Right lobe of liver (tissue), 4 donors: ENCODE measurements at regions not wholly inside any gene's neighbourhood (a gene's known extent, or its start where the extent isn't known, plus 50 kb on each side); places are given as distances from the start of the nearest gene placed in this dataset.

ENCODE experiments used
- POLR2A ChIP-seq: fragments of 450-650 bp; IDR thresholded peaks from one replicate; pipeline ENCODE4 v1.6.1; 2017; ENCODE audit warnings: antibody characterized with exemption, mild to moderate bottlenecking
- TF ChIP-seq, protein P1 (sequence below), 4 donors: fragments of 200-600 bp in 3 of 4; fragments of 450-650 bp in 1 of 4; IDR thresholded peaks; one replicate each; pipeline versions ENCODE4 v1.5.1 to v1.8.0; 2016 to 2022; ENCODE audit warnings: antibody characterized with exemption in 4 of 4, mild to moderate bottlenecking in 2 of 4
- donor health status: DM: no; HTN: no; CAD: no.
- donor health status: DM: no; HTN: no; CAD: no.
- donor health status: DM: no; HTN: yes; CAD: no.

DNA sequence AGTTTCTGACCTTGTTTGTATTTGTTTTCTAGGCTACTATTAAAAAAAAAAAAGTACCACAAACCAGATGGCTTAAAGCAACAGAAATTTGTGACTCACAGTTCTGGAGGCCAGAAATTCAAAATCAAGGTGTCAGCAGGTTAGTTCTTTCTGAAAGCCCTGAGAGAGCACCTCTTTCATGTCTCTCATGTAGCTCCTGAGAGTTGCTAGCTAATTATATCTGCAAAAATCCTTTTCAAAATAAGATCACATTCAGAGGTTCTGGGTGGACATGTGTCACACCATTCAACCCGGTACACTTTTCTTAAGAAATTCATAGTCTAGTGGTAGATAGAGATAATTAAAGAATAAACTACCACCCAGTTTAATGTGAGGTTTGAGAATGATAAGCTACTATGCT, 888.6 kb downstream of the GRID1 start:
- TF ChIP-seq, protein P1, sequence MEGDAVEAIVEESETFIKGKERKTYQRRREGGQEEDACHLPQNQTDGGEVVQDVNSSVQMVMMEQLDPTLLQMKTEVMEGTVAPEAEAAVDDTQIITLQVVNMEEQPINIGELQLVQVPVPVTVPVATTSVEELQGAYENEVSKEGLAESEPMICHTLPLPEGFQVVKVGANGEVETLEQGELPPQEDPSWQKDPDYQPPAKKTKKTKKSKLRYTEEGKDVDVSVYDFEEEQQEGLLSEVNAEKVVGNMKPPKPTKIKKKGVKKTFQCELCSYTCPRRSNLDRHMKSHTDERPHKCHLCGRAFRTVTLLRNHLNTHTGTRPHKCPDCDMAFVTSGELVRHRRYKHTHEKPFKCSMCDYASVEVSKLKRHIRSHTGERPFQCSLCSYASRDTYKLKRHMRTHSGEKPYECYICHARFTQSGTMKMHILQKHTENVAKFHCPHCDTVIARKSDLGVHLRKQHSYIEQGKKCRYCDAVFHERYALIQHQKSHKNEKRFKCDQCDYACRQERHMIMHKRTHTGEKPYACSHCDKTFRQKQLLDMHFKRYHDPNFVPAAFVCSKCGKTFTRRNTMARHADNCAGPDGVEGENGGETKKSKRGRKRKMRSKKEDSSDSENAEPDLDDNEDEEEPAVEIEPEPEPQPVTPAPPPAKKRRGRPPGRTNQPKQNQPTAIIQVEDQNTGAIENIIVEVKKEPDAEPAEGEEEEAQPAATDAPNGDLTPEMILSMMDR (IDR thresholded peaks at IDR 0.05): no peak
- TF ChIP-seq POLR2A: no peak
